ENCODE measurements at regions not wholly inside any gene's neighbourhood (a gene's known extent, or its start where the extent isn't known, plus 50 kb on each side); places are given as distances from the start of the nearest gene placed in this dataset.

GRCh38 chr4:10736895-10737294 is 52.3 kb upstream of the CLNK start:
- TF ChIP-seq CTCF (IDR thresholded peaks at IDR 0.05; ENCODE audit: control extremely low read depth, extremely low read depth, low read depth, missing control alignments): no peak
- ChIA-PET POLR2A (no interaction called here), CTCF (interaction anchor here (0.8 to 2.2 kb wide), 5 partner anchors 9 to 157 kb away, joined by 3 to 7 read pairs (median 3); no protein-coding TSS in a partner anchor)
- no peak for DNase-seq (ENCODE audit: extremely low spot score)

GRCh38 chr4:10736266-10736665 is 51.7 kb upstream of the CLNK start:
- ChIA-PET POLR2A (no interaction called here), CTCF (interaction anchor here (0.7 to 2.2 kb wide), 3 partner anchors 9 to 53 kb away, joined by 3 to 7 read pairs (median 3); no protein-coding TSS in a partner anchor)
- no peak for TF ChIP-seq CTCF (IDR thresholded peaks at IDR 0.05; ENCODE audit: control extremely low read depth, extremely low read depth, low read depth, missing control alignments)
- DNase-seq (ENCODE audit: extremely low spot score): no peak

- no peak for DNase-seq (ENCODE audit: extremely low spot score)
- no peak for TF ChIP-seq CTCF (IDR thresholded peaks at IDR 0.05; ENCODE audit: control extremely low read depth, extremely low read depth, low read depth, missing control alignments)
- ChIA-PET POLR2A (no interaction called here), CTCF (interaction anchor here (3.1 kb wide), 1 partner anchor 12 kb away, joined by 14 read pairs; no protein-coding TSS in a partner anchor)
Observed at GRCh38 chr4:10734697-10735096, 50.1 kb upstream of the CLNK start.
